Midbrain (tissue), 1 donor: ENCODE measurements at regions not wholly inside any gene's neighbourhood (a gene's known extent, or its start where the extent isn't known, plus 50 kb on each side); places are given as distances from the start of the nearest gene placed in this dataset.
A peak's percentile ranks its signal among the peaks of the same experiment; 100 is the strongest.

Experiments used
- DNase-seq: peaks from one replicate; lab custom pipeline; 2025; lab: John Stamatoyannopoulos, UW

DNA sequence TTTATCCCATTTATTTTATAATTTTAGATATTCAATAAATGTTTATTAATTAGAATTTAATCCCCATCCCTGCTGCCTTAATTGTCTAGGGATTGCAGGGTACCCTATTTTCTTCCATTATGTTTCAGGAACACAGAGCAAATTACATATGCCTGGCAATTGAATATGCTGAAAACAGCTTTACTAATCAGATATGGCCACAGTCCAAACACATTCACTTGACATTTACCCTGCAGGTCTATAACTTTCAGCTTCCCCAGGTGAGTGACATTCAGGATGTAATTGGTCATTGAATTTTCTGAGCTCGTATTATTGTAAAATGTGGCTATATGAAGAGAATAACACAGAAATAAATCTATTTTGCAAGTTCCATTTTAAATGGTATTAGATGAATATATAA is 218.7 kb upstream of the NDST4 start:
- no peak for DNase-seq

DNA sequence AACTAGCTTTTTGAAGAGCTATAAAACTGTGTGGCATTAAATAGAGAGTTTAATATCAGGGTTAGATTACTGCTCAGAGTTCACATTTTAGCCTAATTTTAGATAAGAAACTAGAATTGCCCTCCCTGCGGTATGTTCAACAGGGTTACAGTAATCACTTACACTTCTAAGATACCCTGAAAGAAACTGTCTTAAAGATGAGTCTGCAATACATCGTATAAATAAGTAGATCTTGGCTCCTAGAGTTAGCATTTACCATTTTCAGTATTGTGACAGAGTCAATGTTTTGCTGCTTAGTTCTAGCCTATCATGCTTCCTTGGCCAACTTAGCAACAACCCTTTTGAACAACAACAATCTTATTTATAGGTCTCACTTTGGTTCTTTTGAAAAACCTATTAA is 217.8 kb upstream of the NDST4 start:
- DNase-seq, result no peak

DNA sequence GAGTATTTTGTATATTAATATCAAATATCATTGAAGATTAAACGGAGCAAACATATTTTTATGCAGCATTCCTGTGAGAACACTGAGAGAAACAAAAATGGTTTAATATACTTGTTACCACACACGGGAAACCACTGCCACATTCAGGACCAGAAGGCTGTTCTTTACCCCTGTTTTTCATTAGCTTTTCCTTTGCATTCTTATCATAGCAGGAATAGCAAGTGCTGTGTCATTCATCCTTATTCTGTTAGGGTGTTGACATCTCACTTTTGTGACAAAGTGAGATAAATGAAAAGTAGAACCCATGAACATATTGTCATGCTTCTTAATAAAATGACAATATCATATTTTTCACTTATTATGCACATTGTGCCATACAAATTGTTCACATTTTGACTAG is 212.4 kb upstream of the NDST4 start:
- DNase-seq, result no peak

DNA sequence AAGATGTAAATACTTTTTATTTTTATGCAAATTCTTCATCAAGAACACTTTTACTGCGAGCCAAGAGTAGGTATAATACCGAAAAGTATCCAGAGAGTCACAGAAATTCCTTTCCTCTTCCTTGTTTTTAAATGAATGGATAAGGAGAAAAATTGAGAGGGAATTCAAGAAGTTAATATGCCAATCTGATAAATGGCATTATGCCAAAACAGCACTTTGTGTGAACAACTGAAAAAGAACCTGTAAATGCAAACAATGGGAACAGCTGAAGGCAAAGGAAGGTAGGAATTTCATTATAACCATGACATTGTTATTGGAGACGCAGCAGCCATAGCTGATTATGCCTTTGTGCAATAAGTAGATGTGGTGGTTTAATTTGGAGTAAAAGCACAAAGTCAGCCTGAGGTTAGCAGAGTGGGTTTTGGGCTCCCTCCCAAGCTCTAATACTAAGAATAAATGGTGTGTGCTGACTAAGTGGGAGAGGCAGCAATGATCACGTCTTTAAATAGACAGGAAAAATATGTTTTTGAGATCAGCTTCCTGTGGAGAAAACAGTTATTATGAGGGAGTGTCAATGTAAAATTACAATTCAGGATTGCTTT is 209.8 kb upstream of the NDST4 start:
- no peak for DNase-seq

DNA sequence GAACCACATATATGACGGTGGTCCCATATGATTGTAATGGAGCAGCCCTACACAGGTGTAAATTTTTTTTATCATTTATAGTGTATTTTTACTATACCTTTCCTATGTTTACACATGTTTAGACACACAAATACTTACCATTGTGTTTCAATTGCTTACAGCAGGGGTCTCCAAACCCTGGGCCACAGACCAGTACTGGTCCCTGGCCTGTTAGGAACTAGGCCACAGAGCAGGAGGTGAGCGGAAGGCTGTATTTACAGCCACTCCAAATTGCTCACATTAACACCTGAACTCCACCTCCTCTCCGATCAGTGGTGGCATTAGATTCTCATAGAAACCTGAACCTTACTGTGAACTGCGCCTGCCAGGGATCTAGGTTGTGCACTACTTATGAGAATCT is 201.8 kb upstream of the NDST4 start:
- no peak for DNase-seq

DNA sequence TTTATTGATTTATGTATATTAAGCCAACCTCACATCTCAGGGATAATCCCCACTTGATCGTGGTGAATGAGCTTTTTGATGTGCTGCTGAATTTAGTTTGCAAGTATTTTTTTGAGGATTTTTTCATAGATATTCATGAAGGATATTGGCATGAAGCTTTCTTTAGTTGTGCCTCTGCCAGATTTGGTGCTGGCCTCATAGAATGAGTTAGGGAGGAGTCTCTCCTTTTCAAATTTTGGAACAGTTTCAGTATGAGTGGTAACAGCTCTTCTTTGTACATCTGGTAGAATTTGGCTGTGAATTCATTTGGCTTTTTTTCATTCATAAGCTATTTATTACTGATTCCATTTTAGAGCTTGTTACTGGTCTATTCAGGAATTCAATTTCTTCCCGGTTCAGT is 197.2 kb upstream of the NDST4 start:
- DNase-seq, result no peak

DNA sequence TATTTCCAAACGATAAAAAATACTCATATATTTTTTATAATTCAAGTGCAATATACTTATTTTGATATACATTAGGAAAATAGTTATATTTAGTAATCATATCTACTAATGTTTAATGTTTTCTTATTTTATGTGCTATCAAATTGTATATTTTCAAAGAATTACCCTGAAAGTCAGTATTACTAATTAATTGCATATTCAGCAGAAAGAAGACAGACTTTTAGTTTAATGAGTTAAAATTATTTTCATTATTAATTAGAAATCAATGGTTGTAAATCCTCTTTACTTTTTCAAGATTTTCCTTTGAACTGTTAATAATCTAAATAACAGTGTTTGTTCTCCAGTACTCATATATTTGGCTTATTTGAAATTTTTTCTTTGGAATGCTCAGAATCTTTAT is 181.3 kb upstream of the NDST4 start:
- no peak for DNase-seq

DNA sequence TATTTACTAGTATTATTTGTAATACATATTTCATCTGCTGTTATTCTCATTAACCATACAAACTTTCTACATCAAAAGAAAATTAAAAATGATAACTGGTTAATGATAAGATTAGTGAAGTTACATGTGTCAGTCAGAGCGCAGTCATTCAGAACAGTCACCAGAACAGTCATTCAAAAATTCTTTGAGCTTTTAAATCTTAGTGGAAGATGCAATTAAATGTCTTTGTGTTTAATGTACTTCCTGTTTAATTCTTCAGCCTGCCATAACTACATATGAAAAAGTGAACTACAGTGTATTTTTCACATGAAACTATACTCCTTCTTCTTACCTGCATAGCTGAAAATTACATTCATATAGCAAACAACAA is 179.7 kb upstream of the NDST4 start:
- DNase-seq, result no peak

DNA sequence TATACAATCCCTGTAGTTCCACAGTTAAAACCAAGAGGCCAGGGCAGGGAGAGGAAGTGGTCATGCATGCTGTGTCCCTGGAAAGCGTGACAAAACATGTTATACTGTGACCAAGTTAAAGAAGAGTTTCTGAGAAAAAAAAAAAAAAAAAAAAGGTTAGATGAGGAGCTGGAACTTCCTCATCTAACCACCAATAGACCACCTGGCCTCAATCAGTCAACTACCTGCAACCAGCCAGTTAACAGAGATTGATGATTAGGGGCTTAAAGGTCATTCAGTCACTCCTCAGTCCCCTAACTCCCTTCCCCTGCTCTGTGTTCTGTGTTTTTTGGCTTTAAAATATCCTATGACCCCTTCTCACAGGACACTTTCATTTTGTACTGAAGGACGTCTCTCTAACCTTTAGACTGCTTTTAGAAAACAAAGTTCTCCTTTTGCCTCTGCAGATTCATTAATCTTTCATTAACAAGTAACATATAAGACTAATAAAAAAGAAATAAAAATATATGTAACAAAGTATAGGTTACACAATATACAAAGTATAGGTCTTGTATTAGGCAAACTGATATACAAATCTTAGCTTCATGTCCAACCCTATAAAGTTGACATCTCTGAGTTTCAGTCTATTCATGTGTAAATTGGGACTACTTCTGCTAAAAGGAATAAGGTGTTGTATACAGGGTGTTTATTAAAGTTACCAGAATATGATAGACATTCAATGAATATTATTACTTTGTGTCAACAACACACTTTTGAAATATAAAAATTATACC is 179.1 kb upstream of the NDST4 start:
- no peak for DNase-seq

DNA sequence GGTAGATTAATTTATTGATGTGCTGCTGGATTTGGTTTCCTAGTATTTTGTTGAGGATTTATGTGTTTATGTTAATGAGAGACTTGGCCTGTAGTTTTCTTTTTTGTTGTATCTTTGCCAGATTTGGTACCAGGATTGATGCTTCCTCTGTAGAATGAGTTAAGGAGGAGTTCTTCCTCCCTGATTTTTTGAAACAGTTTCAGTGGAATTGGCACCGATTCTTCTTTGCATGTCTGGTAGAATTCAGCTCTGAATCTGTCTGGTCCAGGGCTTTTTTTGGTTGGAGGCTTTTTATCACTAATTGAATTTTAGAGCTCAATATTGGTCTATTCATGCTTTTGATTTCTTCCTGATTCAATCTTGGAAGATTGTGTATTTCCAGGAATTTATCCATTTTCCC is 174.0 kb upstream of the NDST4 start:
- no peak for DNase-seq

DNA sequence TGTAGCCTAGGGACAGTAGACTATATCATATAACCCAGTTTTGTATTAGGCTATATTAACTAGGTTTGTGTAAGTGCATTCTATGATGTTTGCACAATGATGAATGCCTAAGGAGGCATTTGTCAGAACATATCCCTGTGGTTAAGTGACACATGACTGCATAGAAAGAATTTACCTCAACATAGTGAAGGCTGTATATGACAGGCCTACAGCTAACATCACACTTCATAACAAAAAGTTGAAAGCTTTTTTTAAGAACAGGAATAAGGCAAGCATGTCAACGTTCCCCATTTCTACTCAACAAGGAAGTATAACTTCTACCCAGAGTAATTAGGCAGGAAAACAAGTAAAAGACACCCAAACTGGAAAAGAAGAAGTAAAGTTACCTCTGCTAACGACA is 165.9 kb upstream of the NDST4 start:
- DNase-seq, result no peak

DNA sequence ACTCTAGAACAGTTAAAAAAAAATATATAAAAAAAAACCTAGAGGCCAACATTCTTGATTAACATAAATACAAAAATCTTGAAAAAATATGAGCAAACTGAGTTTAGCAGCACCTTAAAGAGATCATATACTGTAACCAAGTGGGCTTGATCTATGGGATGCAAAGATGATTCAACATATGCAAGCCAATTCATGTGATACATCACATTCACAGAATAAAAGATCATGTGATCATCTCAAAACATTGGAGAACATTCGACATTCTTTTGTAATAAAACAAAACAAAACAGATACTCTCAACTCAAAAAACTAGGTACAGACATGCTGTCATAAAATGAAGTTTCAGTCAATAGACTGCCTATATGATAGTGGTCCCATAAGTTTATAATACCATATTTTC is 165.4 kb upstream of the NDST4 start:
- no peak for DNase-seq

DNA sequence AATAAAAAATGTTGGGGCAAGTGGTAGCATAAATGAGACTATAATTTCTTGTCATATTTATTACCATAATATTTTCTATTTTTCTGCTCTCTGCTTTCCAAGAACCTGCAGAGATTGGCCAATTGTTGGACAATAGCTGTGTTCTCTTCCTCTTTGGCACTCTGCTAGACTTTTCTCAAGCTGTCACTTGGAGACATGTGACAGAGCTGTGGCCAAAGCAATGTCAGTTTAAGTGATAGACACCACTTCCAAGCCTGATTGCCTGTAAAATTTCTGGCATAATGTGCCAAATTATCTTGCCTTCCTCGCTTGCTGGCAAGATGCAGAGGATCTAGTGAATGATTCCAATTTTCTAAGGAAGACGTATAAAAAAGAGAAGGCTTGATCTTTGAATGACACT is 162.2 kb upstream of the NDST4 start:
- peak; percentile 5 for DNase-seq

DNA sequence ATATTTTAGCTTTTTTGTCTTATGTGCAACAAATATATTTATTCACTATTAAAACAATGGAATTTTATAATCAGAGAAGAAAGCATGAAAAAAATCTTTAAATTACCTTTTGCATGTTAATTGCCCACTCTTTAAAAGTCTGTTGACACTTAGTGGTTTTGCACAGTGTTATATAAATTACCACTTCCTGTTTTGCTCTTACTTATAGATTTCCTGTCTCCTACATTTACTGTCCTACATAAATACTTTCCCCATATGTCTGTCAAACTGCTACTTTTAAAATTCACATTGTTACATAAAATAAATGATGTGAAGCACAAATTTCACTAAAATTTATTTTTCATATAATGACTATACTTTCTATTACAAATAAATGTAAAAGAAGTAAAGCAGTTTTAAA is 161.1 kb upstream of the NDST4 start:
- DNase-seq, result no peak

DNA sequence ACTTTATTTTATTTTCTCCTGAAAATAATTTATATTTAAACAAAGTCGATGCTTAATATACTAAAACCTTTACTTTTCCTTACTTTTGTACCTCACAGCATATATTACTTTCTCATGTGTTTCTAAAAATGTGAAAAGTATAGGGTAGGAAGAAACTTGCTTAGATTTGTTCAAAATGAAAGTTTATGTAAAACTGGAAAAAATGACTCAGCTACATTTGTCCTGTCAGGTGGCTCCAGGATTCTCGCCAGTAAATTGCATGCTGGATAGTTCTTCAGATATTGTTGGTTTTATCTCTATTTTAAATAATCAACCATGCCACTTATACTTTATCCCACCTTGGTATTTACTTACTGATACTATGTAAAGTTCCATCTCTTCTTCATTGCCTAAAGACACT is 159.2 kb upstream of the NDST4 start:
- DNase-seq, result no peak

DNA sequence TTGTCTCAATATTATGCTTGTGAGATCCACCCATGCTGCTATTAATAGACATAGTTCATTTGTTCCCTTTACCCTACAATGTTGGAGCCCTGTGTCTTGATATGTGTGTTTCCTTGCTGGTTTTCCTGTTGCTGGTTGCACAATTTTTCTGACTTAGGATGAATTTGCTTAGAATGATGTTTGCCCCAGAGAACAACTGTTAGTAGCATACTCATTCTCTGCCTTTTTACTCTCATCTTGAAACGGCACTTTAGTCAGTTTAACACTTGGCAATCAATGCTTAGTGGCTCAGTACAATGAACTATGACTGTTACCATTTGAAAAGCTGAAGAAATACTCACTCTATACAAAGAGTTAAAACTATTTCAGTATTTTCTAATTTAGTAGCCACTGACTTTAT is 158.8 kb upstream of the NDST4 start:
- no peak for DNase-seq

DNA sequence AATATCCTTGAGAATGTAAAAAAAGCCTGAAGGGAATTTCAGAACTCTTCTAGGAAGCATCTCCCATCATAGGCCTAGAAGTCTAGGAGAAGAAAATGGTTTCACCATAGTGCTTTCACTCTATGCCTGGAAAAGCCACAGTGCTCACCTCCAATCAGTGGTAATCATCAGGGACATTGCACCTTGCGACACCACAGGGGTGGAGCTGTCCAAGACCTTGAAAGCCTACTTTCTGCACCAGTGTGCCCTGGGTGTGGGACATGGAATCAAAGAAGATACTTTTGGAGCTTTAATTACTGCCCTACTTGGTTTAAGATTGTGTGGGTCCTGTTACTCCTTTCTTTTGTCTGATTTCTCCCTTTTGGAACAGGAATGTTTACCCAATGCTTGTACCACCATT is 146.8 kb upstream of the NDST4 start:
- DNase-seq, result no peak

DNA sequence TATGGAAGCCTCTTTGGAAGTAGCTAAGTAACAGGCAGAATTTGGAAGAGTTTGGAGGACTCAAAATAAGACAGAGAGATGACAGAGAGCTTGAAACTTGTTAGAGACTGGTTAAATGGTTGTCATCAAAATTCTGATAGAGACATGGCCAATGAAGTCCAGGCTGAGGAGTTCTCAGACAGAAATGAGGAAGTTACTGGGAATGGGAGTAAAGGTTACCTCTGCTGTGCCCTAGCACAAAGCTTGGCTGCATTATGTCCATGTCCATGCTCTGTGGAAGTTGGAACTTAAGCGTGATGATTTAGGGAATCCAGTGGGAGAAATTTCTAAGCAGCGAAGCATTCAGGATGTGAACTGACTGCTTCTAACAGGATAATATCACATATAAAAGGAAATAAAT is 146.2 kb upstream of the NDST4 start:
- no peak for DNase-seq

DNA sequence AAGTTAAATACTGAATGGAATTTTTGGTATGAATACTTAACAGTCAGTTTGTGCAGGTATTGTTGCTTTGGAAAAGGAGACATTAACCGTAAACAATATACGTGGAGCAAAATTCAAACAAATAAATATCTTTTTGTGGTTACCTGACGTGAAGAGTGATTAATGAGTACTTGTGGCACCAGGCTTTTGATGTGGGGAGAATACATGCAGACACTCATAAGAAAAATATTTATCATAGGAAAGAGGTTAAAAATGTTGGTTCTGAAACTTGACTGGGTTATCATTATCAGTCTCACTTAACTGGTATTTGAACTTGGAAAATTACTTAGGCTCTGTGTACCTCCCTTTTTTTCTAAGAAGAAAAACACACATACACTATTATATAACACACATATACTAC is 136.4 kb upstream of the NDST4 start:
- no peak for DNase-seq

DNA sequence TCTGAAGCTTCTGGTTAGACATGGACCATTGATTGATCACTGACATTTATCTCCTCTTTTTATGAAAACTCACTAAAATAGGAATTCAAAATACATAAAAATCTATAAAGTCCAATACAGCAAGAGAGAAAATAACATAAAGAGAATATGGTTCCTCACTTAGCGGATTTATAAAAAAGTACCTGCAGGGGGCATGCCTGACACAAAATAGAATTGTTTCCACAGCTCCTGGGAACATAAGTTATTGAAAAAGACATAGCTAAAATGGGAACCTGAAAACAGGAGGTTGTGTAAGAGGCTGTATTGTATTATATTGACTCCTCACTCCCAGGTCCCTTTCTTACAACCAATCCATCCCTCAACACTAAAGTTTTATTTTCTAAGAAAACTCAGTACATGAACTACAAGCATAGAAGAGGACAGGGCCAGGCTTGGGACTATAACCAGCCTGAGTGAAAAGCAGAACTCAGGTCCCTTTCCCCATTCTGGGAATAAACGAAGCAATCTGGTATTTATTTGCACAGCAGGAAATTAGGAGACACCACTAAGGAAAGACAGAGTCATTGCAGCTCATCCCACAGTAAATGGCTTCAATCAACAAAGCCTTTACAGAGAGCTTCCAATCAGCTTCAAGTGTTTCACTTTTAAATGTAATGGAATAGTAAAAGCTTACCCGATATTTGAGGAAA is 121.1 kb upstream of the NDST4 start:
- DNase-seq, result peak; percentile 3

DNA sequence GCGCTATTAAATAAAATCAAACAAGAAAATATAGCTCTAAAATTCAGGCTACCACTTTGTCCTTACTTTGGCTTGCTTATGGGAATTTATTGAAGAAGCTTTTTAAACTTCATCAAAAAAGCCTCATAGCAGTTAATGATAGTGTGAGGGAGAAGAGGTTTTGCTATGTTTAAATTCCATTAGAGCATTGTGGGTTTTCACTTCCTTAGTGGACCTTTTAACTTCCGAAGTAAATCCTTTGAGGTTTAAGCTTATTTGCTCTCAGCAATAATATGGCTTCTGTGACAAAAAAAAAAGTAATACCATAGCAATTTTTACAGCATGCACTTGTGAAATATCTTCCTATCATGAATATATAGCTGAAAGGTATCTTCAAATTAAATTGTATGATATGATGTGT is 120.2 kb upstream of the NDST4 start:
- no peak for DNase-seq

DNA sequence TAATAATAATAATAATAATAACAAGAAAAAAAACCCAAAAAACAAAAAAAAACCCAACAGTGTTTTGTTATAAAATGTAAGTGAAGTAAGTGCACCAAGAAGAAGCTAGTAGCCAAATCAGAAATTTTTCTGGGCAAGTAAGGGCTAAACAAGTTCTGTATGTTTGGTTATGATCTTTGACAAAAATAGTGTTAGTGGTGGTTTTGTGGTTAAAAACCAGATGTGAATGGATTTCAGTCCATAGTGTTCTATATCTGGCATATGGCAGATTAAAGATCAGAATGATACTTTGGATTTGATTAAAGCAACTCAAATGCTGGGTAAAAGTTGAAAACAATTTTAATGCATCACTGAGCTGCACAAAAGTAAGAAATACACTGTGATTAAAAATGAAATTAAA is 116.5 kb upstream of the NDST4 start:
- no peak for DNase-seq

DNA sequence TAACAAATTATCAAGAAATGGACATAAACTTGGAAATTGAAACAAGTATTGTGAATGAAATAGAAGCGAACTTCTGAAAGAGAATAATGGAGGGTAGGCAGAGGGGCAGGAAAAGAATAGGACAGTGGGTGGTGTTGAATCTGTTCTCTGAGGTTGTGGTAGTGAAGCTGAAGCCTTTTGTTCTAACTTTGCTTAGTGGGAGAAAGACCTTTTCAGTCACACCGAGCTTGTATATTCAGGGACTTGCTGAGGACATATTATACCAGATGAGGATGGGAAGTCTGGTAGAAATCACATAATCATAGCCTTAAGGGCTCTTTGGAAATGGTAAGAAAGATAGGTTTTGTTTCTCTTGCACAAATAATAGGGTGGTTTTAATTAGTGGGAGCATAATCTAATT is 115.4 kb upstream of the NDST4 start:
- no peak for DNase-seq

DNA sequence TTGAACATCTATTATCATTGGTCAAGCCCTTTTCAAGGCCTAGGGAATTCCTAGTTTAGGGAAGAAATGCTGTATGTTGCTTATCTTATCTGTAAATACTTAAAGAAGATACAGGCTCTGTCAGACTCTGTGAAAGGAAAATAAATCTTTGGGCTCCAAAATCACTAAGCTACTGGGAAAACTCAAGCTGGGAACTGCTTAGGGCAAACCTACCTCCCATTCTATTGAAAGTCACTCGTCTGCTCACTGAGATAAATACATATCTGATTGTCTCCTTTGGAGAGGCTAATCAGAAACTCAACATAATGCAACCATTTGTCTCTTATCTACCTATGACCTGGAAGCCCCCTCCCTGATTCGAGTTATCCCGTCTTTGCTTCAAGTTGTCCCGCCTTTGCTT is 108.6 kb upstream of the NDST4 start:
- DNase-seq, result no peak
